ENCODE measurements at regions not wholly inside any gene's neighbourhood (a gene's known extent, or its start where the extent isn't known, plus 50 kb on each side); places are given as distances from the start of the nearest gene placed in this dataset.

GRCh38 chr4:177546745-177547144 lies 104.5 kb upstream of the AGA start:
- TF ChIP-seq POLR2A (IDR thresholded peaks at IDR 0.05; ENCODE audit: low read length) (no peak), GATA1 (IDR thresholded peaks at IDR 0.05; ENCODE audit: low read depth, low read length) (no peak)

Measured in erythroblast (primary cell).